SK-N-MC (cell line): ENCODE measurements at regions not wholly inside any gene's neighbourhood (a gene's known extent, or its start where the extent isn't known, plus 50 kb on each side); places are given as distances from the start of the nearest gene placed in this dataset.

ENCODE experiments used
- EZH2 ChIP-seq: fragments of 200-600 bp; sonication (generic); IDR thresholded peaks from one replicate; pipeline ENCODE4 v1.6.1; 2017; ENCODE audit warnings: antibody characterized with exemption
- POLR2AphosphoS5 ChIP-seq: IDR thresholded peaks from 2 replicates; pipeline ENCODE4 v1.6.1; 2012; ENCODE audit warnings: mild to moderate bottlenecking, low read depth, low read length, borderline replicate concordance

DNA sequence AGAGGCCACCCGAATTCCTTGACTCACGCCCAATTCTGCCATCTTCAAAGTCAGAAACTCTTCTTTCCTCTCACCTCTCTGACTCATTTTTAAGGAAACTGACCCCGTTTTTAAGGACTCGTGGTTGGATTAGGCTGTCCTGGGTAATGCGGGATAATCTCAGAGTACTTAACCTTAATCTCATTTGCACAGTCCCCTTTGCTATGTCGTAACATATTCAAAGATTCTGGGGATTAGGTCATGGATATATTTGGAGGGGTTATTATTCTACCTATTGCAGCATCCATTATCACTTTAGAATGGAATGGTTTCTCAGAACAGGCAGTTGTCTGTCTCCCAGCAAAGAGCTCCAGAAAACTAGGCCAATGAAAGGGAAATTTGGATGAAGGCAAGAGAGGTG is 80.8 kb upstream of the IL12B start:
- no peak for TF ChIP-seq EZH2
- TF ChIP-seq POLR2AphosphoS5: no peak
